ENCODE measurements at regions not wholly inside any gene's neighbourhood (a gene's known extent, or its start where the extent isn't known, plus 50 kb on each side); places are given as distances from the start of the nearest gene placed in this dataset.

- TF ChIP-seq CTCF (IDR thresholded peaks at IDR 0.05) = no peak
- H3K36me3 ChIP-seq = no peaks in the 10 kb centered on the region
- H3K9me3 ChIP-seq = no peaks in the 10 kb centered on the region
- DNase-seq = no peak
- no peaks in the 10 kb centered on the region for H3K4me1 ChIP-seq
- no peaks in the 10 kb centered on the region for H3K27me3 ChIP-seq
- no peak overlapping the region for H3K4me3 ChIP-seq
- no peak overlapping the region for H3K27ac ChIP-seq
Observed at GRCh38 chr14:101181446-101182313, 278.2 kb upstream of the RTL1 start.

- no peak for TF ChIP-seq CTCF (IDR thresholded peaks at IDR 0.05)
- no peak for TF ChIP-seq POLR2A (IDR thresholded peaks at IDR 0.05)
- no peaks in the 10 kb centered on the region for H3K9me3 ChIP-seq
- H3K4me3 ChIP-seq = no peak overlapping the region
- H3K27me3 ChIP-seq = no peaks in the 10 kb centered on the region
- no peak overlapping the region for H3K27ac ChIP-seq
- no peaks in the 10 kb centered on the region for H3K4me1 ChIP-seq
- H3K36me3 ChIP-seq = no peaks in the 10 kb centered on the region
- DNase-seq = peak in 1 of 3 donors; percentile 28
Observed at GRCh38 chr14:101182476-101182875, 279.0 kb upstream of the RTL1 start.

GRCh38 chr14:101183376-101184103 is 280.0 kb upstream of the RTL1 start:
- DNase-seq = peak in 1 of 3 donors; percentile 47
- TF ChIP-seq CTCF (IDR thresholded peaks at IDR 0.05) (peak in 4 of 6 experiments; percentile 17 to 34 (median 32)), POLR2A (IDR thresholded peaks at IDR 0.05) (no peak)
- H3K4me1 ChIP-seq = no peaks in the 10 kb centered on the region
- H3K27me3 ChIP-seq = no peaks in the 10 kb centered on the region
- no peak overlapping the region for H3K27ac ChIP-seq
- H3K9me3 ChIP-seq = no peaks in the 10 kb centered on the region
- H3K36me3 ChIP-seq = no peaks in the 10 kb centered on the region
- H3K4me3 ChIP-seq = no peak overlapping the region

- TF ChIP-seq CTCF (IDR thresholded peaks at IDR 0.05) (no peak), POLR2A (IDR thresholded peaks at IDR 0.05) (no peak)
Observed at GRCh38 chr14:101184104-101184455, 280.6 kb upstream of the RTL1 start.

GRCh38 chr14:101184572-101184971 is 281.1 kb upstream of the RTL1 start:
- Histone ChIP-seq H3K9me3 (no peaks in the 10 kb centered on the region), H3K27ac (no peak overlapping the region), H3K27me3 (no peaks in the 10 kb centered on the region), H3K36me3 (no peaks in the 10 kb centered on the region), H3K4me1 (no peaks in the 10 kb centered on the region), H3K4me3 (no peak overlapping the region)
- no peak for DNase-seq
- TF ChIP-seq CTCF (IDR thresholded peaks at IDR 0.05) = no peak
- TF ChIP-seq POLR2A (IDR thresholded peaks at IDR 0.05) = no peak

More at GRCh38 chr14:101184104-101184455, 280.6 kb upstream of the RTL1 start:
- Histone ChIP-seq H3K27me3 (no peaks in the 10 kb centered on the region), H3K4me3 (no peak overlapping the region), H3K4me1 (no peaks in the 10 kb centered on the region), H3K36me3 (no peaks in the 10 kb centered on the region), H3K9me3 (no peaks in the 10 kb centered on the region), H3K27ac (no peak overlapping the region)
- DNase-seq = peak in 1 of 3 donors; percentile 20
